HG03175 (cell line): ENCODE measurements at regions not wholly inside any gene's neighbourhood (a gene's known extent, or its start where the extent isn't known, plus 50 kb on each side); places are given as distances from the start of the nearest gene placed in this dataset.
"Not testable (repeated sequence)": the region's sequence is repeated elsewhere in the genome, so short reads cannot be mapped to it uniquely, and the experiment has no call there.

ENCODE experiments used
- ATAC-seq: cut with Tn5 transposase; IDR thresholded peaks from one replicate; pipeline ENCODE4 v1.9.1; 2021; ENCODE audit warnings: mild to moderate bottlenecking, moderate library complexity; ENCODE audit not compliant: unreplicated experiment

DNA sequence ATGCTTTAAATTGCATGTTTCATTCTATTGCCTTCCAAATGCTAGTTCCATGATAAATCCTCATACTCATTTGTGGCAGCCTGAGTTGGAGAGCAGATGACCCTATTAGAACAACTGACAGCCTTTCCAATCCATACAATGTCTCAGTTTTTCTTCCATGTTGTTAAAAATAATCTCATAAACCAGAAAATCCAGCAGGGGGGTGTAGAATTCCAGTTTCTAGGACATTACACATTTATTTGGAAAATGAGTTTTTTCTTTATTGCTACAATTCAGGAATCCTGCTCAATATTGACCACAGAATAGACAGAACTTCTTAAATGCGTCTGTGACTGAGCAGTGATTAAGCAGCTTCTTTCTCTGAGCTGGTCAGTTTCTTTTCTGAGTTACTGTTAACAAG lies 174.2 kb upstream of the ATP10A start:
- no peak for ATAC-seq

DNA sequence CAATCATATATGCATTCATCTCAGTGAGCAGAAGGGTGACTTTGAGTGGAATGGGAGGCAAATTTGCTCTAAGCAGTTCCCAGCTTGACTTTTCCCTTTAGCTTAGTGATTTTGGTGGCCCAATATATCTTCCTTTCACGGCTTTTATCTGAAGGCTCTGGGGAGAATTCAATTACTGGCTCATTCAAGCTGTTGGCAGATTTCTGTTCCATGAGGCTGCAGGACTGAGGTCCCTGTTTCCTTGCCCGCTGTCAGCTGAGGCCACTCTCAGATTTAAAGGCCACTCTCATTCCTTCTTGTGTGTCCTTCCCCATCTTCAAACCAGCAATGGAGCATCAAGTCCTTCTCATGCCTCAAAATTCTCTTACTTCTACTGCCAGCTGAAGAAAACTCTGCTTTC lies 170.4 kb upstream of the ATP10A start:
- ATAC-seq = no peak

DNA sequence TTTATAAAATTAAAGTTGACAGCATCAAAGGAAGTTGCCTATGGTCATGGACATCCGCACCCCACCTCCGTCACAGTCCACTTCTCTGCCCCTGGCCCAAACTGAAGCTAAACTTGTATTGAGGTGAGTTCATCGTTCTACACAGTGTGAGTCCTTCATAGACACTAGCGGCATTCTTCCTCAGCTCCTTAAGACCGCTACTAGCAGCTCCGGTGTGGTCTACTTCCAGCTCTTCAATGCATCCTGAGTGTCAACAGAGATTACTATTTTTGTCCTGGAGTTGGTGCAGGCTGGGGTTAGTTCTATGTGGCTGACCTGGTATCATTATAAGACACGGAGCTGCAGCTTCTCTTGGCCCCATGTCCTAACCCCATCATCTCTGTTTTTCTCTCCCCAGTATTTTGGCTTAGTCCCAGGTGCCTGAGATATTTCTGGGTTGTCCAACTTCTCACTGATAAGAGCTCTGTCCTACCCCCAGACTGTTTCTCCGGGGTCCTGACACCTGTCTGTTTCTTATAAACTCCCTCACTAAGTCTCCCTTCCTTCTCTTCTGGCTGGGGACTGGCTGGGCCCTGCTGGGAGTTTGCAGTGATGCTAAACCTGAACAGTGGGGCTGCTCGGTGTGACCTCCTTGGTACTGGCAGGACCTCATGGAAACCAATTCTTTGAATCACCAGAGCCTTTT lies 169.2 kb upstream of the ATP10A start:
- no peak for ATAC-seq

DNA sequence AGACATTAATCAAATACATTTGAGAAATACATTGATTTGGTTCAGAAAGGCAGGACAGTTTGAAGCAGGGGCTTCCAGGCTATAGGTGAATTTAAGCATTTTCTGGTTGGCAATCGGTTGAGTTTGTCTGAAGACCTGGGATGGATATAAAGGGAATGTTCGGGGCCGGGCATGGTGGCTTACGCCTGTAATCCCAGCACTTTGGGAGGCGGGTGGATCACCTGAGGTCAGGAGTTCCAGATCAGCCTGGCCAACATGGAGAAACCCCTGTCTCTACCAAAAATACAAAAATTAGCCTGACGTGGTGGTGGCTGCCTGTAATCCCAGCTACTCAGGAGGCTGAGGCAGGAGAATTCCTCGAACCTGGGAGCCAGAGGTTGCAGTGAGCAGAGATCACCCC lies 166.5 kb upstream of the ATP10A start:
- not testable (repeated sequence) for ATAC-seq

DNA sequence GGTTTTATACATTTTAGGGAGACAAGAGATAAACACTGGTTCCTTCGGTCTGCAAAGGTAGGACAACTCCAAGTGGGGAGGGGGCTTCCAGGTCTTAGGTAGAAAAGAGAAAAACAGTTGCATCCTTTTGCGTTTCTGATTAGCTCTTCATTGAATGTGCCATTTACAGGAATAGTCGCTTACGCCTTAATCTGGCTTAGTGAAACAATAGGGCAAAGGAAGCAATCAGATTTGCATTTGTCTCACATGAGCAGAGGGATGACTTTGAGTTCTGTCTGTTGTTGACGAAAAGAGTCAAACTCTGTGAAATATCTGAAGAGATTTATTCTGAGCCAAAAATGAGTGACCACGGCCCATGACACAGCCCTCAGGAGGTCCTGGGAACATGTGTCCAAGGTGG lies 166.0 kb upstream of the ATP10A start:
- ATAC-seq = no peak

DNA sequence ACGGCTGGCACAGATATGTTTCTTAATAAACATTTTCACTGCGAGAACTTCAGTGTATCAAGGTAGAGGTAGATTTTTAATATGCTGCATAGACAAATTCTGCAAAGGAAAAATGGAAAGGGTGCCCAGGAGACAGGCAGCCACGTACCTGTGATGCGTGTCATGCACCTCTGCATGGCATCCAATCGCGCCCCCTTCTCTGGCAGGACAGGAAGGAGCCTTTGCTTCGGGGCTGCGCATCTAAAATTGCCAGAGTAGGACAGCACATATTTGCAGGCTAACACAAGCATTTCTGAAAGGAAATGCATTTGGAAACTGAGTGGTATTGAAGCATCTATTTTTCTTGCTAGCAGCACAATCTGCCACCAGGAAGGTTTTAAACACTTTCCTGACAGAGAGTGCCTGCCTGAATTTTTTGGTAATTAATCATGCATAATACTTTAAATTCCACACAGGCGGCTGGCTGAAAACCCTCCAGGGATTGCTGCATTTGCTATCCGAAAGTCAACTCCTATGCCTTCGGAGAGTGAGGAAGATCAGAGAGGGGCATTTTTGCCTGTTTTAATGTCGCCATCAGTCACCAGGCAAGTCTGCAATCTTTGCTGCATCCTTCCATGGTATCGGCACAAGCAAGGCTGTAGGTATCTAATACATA lies 165.1 kb upstream of the ATP10A start:
- ATAC-seq = no peak

DNA sequence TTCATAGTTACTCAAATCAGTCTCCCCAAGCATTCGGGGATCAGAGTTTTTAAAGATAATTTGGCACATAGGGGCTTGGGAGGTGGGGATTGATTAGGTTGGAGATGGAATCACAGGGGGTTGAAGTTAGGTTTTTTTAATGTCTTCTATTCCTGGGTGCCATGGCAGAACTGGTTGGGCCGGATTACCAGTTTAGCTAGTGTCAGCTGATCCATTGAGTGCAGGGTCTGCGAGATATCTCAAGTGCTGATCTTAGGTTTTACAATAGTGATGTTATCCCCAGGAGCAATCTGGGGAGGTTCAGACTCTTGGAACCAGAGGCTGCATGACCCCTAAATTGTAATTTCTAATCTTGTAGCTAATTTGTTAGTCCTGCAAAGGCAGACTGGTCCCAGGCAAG lies 163.5 kb upstream of the ATP10A start:
- ATAC-seq = not testable (repeated sequence)

DNA sequence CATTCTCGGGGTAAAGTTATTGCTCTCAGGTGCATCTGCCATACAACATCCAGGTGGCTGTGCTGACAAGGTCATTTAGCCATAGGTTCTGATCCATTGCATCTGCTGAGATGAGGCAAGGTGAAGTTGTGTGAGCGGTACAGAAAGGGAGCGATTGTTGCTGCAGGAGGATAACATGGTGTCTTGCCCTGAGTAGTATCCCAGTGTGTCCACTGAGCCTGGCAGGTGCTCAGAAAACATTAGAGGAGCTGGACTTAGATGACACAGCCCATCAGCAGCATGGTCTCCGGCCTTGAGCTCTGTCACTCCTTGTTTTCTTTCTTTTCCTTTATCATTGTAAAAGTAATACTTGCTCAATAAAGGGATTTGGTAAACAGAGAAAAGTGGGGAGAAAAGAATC lies 161.1 kb upstream of the ATP10A start:
- no peak for ATAC-seq

DNA sequence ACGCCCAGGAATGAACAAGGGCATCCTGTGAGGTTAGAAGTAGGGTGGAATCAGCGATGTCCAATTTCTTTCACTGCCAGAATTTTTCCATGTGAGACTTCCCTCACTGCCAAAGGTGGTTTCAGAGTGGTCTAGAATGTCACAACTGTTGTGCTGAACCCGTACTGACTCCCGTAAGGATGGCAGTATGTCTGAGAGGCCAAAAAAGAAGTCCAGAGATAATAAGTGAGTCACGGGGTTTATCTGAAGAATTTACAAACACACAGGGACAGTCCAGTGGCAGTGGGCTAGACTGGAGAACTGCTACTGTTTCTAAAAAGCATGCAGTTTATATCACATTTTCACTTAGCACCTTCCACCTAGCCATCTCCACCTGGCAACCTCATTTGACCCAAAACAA lies 160.6 kb upstream of the ATP10A start:
- ATAC-seq = no peak

DNA sequence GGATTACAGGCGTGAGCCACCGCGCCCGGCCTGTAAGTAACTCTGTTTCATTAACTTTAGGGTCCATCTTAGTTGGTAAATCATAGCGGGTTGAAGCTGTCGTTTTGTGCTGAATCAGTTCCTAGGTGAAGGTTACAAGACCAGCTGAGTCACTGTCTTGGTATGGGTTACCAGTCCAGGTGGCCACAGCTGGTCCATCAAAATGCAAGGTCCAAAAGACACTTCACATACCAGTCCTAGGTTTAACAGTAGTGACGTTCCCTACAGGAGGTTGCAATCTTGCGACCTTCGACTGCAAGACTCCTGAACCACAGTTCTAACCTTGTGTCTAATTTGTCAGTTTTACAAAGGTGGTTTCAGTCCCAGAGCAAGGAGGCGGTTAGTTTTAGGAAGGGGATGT lies 160.1 kb upstream of the ATP10A start:
- ATAC-seq = no peak

DNA sequence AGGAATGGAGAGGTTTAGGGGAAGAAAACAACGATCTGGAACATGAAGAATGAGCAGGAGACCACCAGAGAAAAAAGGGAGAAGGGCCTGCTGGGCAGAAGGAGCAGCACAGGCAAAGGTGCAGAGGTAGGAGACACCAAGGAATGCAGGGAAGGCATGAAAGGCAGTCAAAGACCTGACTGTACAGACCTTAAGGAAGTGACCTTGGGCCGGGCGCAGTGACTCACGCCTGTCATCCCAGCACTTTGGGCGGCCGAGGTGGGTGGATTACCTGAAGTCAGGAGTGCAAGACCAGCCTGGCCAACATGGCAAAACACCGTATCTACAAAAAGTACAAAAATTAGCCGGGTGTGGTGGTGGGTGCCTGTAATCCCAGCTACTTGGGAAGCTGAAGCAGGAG lies 157.7 kb upstream of the ATP10A start:
- ATAC-seq = no peak

DNA sequence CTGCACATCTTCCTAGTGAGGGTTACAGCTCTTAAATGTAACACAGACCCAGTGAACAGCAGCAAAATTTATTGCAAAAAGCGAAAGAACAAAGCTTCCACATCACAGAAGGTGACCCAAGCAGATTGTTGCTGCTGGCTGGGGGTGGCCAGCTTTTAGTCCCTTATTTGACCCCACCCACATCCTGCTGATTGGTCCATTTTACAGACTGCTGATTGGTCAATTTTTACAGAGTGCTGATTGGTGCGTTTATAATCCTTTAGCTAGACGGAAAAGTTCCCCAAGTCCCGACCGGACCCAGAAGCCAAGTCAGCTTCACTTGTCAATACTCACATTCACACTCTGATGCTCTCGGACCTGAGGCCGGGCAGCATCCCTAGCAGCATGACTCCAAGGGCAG lies 154.5 kb upstream of the ATP10A start:
- no peak for ATAC-seq

DNA sequence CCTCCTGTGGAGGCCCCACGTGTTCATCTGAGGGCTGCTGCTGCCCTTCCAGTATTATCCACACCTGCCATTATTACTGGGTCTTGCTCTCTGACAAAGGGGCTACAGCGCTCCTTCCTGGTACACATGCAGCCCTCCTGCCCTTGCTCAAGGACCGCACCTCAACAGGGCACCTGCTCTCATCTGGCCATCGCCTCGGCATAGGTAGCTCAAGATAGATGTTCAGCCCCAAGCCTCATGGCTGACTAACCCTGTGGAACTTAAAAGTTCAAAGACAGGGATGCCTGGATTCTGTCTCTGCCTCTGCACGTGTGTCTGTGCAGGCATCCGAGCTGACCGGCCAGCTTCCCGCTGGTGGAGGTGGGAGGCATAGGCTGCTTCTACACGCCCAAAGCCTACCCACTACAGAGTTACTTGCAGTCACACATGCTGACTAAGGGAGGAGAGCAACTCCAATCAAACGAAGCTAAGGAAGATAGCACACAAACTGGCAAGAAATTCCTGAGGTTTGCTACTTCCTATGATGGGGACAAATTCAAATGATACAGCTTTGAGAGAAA lies 152.5 kb upstream of the ATP10A start:
- no peak for ATAC-seq

DNA sequence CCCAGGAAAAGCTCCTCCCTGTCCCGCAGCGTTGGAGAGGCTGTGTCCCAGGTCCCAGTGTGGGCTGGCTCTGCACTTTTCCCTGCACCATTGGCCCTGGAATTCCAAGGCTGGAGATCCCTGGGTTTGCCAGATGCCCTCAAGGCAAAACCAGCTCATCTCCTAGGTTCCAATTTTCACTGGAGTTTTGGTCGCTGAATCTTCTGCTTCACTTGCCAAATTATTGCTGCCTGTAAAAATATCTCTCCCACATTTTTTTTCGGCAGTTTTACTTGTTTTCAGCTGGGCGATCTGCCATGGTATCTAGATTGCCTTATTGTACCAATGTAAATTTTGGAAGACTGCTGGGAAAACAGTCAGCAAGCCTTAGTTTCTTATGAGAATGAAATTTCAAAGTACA lies 150.9 kb upstream of the ATP10A start:
- ATAC-seq = no peak

DNA sequence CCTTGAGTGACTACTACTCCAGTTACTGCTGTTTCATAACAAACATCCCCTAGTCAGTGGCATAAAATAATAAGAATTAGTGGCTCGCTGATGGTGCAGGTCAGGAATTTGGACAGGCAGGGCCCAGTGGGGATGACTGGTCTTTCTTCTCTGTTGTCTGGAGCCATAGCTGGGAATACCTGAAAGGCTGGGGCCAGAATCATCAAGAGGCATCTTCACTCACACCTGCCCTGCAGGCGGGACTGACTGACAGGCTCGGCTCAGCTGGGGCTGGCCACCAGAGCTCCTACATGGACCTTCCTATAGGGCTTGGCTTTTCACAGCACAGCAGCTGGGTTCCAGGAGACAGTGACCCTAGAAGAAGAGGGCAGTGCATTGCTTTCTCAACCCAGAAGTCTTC lies 148.8 kb upstream of the ATP10A start:
- no peak for ATAC-seq

DNA sequence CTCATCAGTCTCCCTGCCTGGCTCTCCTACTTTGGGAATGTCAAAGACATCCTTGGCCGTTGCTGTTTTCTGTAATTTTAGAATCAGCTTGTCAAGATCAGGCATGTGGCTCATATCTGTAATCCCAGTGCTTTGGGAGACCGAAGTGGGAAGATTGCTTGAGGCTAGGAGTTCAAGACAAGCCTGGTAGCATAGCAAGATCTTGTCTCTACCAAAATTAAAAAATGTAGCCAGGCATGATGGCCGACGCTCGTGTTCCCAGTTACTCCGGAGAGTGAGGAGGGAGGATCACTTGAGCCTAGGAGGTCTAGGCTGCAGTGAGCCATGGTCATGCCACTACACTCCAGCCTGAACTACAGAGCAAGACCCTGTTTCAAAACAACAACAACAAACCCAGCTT lies 144.0 kb upstream of the ATP10A start:
- no peak for ATAC-seq

DNA sequence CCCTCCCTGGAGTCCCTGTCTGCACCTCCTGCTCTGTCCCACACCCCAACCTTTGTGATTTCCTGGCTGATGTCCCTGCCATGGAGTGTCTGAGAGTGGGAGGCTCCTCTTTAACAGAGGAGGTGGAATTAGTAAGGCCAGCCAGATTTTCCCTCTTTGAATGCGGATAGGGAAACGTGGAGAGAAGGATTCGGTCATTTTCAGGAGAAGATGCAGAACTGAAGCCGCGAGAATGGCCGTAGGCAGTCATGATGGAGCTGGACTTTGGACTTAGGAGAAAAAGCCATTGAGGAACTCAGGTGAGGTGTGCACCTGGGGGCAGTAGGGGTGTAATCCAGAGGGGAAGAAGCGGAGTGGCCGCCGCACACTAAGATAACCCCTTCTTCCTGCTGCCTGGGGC lies 138.1 kb upstream of the ATP10A start:
- ATAC-seq = no peak

DNA sequence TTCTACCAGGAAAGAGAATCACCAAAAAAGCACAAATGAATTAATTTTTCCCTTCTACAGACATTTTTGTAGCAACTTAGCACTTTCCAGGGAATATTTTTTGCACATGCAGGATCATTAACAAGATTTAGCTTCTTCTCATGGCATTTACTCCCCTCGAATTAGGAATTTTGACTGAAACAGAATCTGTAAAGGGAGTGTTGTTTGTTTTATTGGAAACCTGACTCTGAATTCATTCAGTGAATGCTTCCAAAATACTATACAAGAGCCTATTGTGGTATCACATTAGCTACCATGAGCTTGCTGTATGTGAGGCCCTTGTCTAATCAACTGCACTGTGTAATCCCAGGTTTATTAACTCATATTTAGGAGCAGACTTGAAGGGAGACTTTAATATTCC lies 130.4 kb upstream of the ATP10A start:
- ATAC-seq = no peak

DNA sequence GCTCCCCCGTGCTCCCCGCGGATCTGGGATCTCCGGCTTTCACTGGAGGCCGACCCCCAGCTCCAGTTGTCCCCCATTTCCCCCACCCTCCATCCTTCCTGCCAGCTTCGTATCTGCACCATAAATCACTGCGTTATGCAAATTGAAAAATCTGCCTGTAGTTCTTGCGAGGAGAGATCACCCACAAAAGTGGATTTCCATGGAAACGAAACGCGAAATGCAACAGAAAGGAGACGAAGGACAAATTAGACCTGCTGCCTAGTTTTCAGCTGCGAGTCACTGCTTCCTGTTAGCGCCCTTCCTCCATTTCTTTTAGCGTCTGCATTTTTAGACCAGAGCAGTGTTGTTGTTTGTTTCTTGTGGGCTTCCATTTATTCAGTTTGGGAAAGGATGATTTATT lies 127.1 kb upstream of the ATP10A start:
- no peak for ATAC-seq

DNA sequence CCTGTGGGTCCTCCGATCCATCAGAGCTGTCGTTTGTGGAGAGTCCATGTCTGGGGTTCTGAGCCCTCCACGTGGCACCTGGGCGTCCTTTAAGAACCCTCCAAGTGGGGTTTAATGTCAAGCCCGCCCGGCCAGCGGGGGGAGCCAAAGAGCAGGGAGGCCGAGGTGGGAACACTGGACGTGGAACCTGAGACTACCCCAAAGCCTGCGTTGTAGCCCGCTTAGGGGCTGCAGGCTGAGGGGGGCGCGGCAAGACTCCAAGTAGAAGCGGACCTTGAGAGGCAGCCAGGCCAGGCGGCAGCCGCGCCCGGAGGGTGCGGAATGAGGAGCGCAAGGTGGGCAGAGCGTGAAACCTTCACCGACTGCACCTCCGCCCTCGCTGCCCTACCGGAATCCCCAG lies 126.2 kb upstream of the ATP10A start:
- no peak for ATAC-seq

DNA sequence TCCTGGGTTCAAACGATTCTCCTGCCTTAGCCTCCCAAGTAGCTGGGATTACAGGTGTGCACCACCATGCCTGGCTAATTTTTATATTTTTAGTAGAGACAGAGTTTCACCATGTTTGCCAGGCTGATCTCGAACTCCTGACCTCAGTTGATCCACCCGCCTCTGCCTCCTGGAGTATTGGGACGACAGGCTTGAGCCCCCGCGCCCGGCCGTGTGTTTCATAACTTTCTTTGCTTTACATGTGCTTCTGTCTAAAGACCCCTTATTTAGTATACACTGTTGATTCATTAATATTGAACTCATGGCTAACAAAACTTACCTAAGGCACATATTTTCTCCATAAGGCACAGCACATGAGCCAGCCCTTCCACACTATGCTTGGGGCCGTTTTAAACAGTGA lies 125.6 kb upstream of the ATP10A start:
- ATAC-seq = not testable (repeated sequence)

DNA sequence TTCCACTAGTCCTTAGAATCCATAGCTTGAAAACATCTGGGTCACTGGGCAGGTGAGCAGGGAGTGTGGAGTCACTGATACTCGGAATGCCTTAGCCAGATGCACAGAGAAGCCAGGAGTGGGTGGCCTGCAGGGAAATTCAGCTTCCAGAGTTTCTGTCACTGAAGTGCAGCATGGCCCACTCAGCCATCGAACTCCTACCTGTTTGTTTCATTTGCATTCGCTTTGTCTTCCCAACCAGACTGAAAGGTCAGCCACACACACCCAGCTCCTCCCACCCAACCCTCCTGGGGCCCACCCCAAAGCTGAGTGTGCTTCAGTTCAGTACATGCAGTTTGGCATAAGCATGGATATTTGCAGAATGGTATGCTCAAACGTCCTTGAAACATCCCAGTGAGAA lies 124.5 kb upstream of the ATP10A start:
- no peak for ATAC-seq

DNA sequence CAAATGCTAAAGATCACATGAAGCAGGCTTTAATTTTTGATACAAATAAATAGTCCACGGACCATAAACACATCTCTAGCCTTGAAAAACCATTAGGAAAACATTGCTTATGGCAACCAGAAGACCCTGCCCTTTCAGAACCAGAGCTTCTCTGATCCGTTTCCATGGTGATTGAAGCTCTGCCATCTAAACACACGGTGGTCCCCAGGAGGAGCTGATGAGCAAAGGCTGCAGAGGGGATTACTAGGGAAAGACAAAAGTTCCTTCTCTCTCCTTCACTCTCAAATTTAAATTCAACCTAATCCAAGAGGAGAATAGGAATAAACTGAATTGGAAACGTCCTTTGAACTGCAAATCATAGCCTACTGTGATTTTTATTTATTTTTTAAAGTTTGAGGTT lies 122.0 kb upstream of the ATP10A start:
- ATAC-seq = no peak
